Activated naive CD8-positive, alpha-beta T cell treated with anti-CD3 and anti-CD28 coated beads for 36 hours (primary cell): ENCODE measurements at regions not wholly inside any gene's neighbourhood (a gene's known extent, or its start where the extent isn't known, plus 50 kb on each side); places are given as distances from the start of the nearest gene placed in this dataset.
A peak's percentile ranks its signal among the peaks of the same experiment; 100 is the strongest.

Experiments
- DNase-seq: peaks from one replicate; pipeline ENCODE4 v3.0.0; 2021
- H3K27ac Mint-ChIP-seq: one replicate; pipeline ENCODE4 v1.8.0; 2022; ENCODE audit warnings: mild to moderate bottlenecking, moderate library complexity, mixed read lengths
- H3K27me3 Mint-ChIP-seq: one replicate; pipeline ENCODE4 v1.8.0; 2022; ENCODE audit warnings: mild to moderate bottlenecking, mixed read lengths
- H3K36me3 Mint-ChIP-seq: one replicate; pipeline ENCODE4 v1.8.0; 2021; ENCODE audit warnings: mild to moderate bottlenecking, mixed read lengths
- H3K4me1 Mint-ChIP-seq: one replicate; pipeline ENCODE4 v1.8.0; 2021; ENCODE audit warnings: mixed read lengths
- H3K4me3 Mint-ChIP-seq: one replicate; pipeline ENCODE4 v1.8.0; 2022; ENCODE audit warnings: mild to moderate bottlenecking, moderate library complexity, mixed read lengths
- H3K9me3 Mint-ChIP-seq: one replicate; pipeline ENCODE4 v1.8.0; 2022; ENCODE audit warnings: mixed read lengths

GRCh38 chr10:110368002-110368401 lies 63.3 kb upstream of the SMNDC1 start:
- H3K27ac Mint-ChIP-seq = peak overlapping the region; percentile 21
- H3K4me1 Mint-ChIP-seq = peaks cover 52% of the 10 kb centered on the region
- no peak overlapping the region for H3K4me3 Mint-ChIP-seq
- no peaks in the 10 kb centered on the region for H3K9me3 Mint-ChIP-seq
- H3K36me3 Mint-ChIP-seq = no peaks in the 10 kb centered on the region
- DNase-seq = no peak
- H3K27me3 Mint-ChIP-seq = no peaks in the 10 kb centered on the region

DNA sequence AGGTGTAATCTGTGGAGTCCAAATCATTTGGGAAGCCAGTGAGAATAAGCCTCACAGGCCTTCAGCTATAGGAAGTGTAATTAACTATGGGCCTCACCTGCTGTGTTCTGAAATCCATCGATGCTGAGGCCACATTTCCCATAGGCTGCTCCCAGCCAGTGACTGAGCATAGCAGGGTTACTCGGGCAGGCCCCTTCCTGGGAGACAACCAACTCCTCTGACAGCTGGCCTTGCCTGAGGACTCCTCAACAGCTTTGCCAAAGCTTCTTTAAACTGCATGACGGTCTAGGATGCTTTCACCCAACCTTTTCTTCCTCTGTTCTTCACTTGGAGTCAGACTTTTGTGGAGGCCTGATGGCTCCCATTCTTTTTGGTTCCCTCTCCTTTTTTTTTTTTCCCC lies 63.8 kb upstream of the SMNDC1 start:
- no peaks in the 10 kb centered on the region for H3K27me3 Mint-ChIP-seq
- H3K9me3 Mint-ChIP-seq = no peaks in the 10 kb centered on the region
- peaks cover 53% of the 10 kb centered on the region for H3K4me1 Mint-ChIP-seq
- H3K36me3 Mint-ChIP-seq = no peaks in the 10 kb centered on the region
- no peak overlapping the region for H3K4me3 Mint-ChIP-seq
- no peak for DNase-seq
- no peak overlapping the region for H3K27ac Mint-ChIP-seq

DNA sequence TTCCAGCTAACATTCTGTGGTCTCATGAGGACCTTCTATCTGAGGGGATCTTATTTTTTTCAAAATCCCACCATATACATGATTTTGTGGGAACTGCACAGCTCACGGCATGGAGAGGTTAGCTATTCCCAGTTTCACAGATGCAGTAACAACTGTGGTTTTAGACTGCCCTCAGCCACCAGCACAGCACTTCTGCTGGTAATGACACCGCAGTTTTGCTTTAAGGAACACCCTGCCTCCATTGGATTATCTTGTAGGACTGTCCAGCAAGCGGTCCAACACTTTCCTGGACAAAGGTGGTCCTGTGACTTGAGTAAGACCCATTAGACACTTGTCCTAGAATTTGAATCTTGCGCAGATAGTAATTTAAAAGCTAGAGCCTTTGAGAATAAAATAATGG lies 65.3 kb upstream of the SMNDC1 start:
- Mint-ChIP-seq H3K4me3 (no peak overlapping the region), H3K36me3 (no peaks in the 10 kb centered on the region), H3K27me3 (no peaks in the 10 kb centered on the region), H3K9me3 (no peaks in the 10 kb centered on the region), H3K4me1 (peaks cover 44% of the 10 kb centered on the region), H3K27ac (no peak overlapping the region)
- no peak for DNase-seq

DNA sequence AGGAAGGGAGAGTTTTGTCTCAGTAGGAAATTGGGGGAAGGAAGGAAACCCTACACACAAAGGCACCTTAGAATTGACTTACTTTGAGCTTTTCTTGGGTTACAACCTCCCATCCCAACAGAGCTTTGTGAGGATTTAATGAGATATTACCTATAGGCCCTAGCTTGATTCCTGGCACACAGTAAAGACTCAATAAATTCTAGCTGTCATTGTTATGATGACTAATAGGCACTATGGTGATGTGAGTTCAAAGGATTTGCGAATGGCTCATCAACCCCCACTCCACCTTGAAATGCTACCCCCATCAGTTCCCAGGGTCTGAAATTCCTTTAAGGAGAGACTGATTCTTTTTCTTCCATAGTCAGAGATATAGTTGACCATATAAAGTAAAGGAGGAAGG lies 67.9 kb upstream of the SMNDC1 start:
- DNase-seq = no peak
- Mint-ChIP-seq H3K4me3 (no peak overlapping the region), H3K9me3 (no peaks in the 10 kb centered on the region), H3K27ac (no peak overlapping the region), H3K4me1 (peaks cover 25% of the 10 kb centered on the region), H3K27me3 (no peaks in the 10 kb centered on the region), H3K36me3 (no peaks in the 10 kb centered on the region)

- Mint-ChIP-seq H3K27ac (no peak overlapping the region), H3K36me3 (no peaks in the 10 kb centered on the region), H3K9me3 (no peaks in the 10 kb centered on the region), H3K4me1 (peaks cover 21% of the 10 kb centered on the region), H3K4me3 (no peak overlapping the region), H3K27me3 (no peaks in the 10 kb centered on the region)
- DNase-seq = no peak
Observed at GRCh38 chr10:110373059-110373458, 68.3 kb upstream of the SMNDC1 start.

GRCh38 chr10:110373857-110374654 lies 69.3 kb upstream of the SMNDC1 start:
- Mint-ChIP-seq H3K4me1 (peaks cover 14% of the 10 kb centered on the region), H3K27ac (no peak overlapping the region), H3K9me3 (no peaks in the 10 kb centered on the region), H3K4me3 (no peak overlapping the region), H3K27me3 (no peaks in the 10 kb centered on the region), H3K36me3 (no peaks in the 10 kb centered on the region)
- DNase-seq = no peak

DNA sequence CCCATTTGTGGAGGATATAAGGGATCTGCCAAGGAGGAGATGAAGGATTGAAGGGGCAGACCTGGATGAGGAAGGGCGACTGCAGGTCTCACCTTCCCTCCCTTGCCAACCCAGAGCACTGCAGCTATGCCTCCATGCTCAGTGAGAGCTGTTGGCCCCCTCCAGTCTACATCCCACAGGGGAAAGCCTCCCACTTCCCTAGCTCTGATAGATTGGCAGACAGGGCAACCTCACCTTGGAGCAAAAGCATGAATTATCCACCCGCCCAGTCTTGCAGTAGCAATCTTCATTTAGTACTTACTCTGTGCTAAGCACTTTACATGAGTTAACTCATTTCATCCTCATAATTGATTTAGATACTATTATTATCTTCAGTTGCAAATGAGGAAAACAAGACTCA lies 70.4 kb upstream of the SMNDC1 start:
- H3K27me3 Mint-ChIP-seq = no peaks in the 10 kb centered on the region
- no peak overlapping the region for H3K4me3 Mint-ChIP-seq
- H3K36me3 Mint-ChIP-seq = no peaks in the 10 kb centered on the region
- H3K27ac Mint-ChIP-seq = peak overlapping the region; percentile 61
- H3K9me3 Mint-ChIP-seq = no peaks in the 10 kb centered on the region
- no peak for DNase-seq
- H3K4me1 Mint-ChIP-seq = peaks cover 20% of the 10 kb centered on the region

DNA sequence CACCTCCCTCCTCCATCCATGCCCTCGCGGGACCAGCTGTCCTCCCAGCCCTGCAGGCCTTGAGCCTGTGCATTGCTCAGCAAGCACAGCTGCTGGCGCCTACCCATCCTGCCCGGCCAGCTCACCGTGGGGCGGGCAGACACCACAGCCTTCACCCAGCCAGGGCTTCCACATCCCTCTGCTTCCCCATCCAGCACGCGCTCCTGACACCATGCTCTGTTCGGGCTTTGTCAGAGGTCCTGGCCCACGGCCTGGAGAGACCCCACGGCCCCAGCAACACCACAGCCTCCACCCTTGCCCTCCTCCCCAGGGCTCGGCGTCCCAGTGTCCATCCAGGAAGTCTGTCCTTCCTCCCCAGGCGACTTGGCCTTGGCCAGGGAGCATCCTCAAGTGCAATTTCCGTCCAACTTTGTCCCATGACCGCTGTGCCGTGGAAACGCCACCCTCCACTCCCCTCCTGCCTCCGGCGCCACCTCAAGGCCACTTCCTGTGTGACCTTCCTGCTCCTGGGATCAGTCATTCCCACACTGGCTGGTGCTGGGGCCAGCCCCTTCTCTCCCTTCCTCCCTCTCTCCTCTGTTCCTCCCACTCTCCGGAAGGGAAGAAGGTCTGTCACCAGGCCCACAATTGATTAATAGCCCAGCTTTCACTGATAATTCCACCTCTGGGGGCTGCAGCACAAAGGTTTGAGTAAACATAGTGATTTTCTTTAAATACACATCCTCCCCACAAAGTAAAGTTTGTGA lies 71.5 kb upstream of the SMNDC1 start:
- Mint-ChIP-seq H3K36me3 (no peaks in the 10 kb centered on the region), H3K27me3 (no peaks in the 10 kb centered on the region), H3K4me3 (no peak overlapping the region), H3K27ac (no peak overlapping the region), H3K9me3 (no peaks in the 10 kb centered on the region), H3K4me1 (peaks cover 26% of the 10 kb centered on the region)
- no peak for DNase-seq

DNA sequence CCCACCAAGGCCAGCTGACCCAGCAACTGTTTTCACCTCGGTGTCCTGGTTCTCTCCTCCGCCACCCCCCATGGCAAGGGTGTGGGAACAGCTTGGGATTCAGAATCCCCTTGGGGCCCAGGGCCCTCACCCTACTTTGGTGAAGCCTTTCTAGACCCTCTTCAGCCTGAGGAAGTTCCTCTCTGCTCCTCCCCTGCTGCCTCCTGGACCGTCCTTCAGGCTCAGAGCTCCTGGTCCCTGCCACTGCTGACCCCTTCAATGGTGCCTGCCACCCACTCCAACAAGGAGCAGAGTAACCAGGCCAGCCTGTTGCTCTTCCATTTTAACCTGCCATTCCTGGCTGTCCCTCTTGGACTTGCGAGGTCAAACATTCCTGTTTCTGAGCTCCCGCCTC lies 72.0 kb upstream of the SMNDC1 start:
- no peaks in the 10 kb centered on the region for H3K36me3 Mint-ChIP-seq

DNA sequence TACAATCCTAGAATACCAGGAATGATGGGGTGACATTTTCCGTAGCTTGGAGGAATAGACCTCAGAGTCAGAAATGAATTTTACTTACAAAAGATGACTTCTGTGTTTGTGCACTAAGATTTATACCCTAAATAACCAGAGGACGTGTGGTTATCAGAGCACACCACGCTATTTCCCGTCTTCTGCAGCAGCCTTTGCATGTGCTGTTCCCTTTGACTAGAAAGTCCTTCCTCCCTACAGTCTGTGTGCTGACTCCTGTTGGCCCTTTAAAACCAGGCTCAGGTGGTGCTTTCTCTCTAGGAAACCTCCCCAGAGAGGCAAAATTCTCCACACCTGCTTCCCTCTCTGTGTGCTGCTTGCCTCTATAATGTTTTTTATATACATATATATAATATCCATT lies 73.3 kb upstream of the SMNDC1 start:
- H3K4me1 Mint-ChIP-seq = peaks cover 24% of the 10 kb centered on the region
- H3K36me3 Mint-ChIP-seq = no peaks in the 10 kb centered on the region
- no peaks in the 10 kb centered on the region for H3K27me3 Mint-ChIP-seq
- no peak overlapping the region for H3K4me3 Mint-ChIP-seq
- no peak for DNase-seq
- no peak overlapping the region for H3K27ac Mint-ChIP-seq
- H3K9me3 Mint-ChIP-seq = no peaks in the 10 kb centered on the region

More for the DNA sequence above, 72.0 kb upstream of the SMNDC1 start:
- Mint-ChIP-seq H3K27ac (no peak overlapping the region), H3K27me3 (no peaks in the 10 kb centered on the region), H3K4me1 (peaks cover 31% of the 10 kb centered on the region), H3K9me3 (no peaks in the 10 kb centered on the region), H3K4me3 (no peak overlapping the region)
- no peak for DNase-seq

DNA sequence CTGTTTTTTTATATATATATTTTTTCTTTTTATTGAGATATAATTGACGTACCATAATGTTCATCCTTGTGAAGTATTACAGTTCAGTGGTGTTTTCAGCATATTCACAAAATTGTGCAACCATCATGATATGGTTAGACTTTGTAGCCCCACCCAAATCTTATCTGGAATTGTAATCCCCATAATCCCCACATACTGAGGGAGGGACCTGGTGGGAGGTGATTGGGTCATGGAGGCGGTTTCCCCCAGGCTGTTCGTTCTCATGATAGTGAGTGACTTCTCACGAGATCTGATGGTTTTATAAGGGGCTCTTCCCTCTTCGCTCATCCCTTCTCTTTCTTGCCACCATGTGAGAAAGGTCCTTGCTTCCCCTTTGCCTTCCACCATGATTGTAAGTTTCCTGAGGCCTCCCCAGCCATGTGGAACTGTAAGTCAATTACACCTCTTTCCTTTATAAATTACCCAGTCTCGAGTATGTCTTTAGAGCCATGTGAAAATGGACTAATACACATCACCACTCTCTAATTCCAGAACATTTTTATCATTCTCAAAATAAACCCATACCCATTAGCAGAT lies 73.9 kb upstream of the SMNDC1 start:
- no peak overlapping the region for H3K4me3 Mint-ChIP-seq
- no peaks in the 10 kb centered on the region for H3K36me3 Mint-ChIP-seq
- no peaks in the 10 kb centered on the region for H3K27me3 Mint-ChIP-seq
- no peaks in the 10 kb centered on the region for H3K9me3 Mint-ChIP-seq
- no peak for DNase-seq
- H3K4me1 Mint-ChIP-seq = peaks cover 20% of the 10 kb centered on the region
- H3K27ac Mint-ChIP-seq = no peak overlapping the region

DNA sequence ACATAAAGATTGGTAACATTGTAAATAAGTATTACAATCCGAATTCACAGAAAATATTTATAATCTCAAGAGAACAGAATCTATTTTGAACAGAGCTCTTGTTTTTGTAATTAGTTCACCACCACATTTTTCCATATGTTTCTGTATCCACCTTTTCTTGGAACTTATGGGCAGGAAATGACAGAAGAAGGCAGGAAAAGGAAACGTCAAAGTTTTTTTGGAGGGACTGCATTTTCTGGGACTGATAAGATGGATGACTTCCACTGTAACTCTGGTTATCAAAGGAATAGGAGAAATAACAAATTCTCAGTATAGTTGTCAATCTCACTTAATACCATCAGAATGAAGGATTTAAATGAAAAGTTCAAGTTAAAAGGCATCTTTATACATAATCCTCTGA lies 75.1 kb upstream of the SMNDC1 start:
- Mint-ChIP-seq H3K36me3 (no peaks in the 10 kb centered on the region), H3K27ac (no peak overlapping the region), H3K27me3 (no peaks in the 10 kb centered on the region), H3K9me3 (no peaks in the 10 kb centered on the region), H3K4me3 (no peak overlapping the region), H3K4me1 (peaks cover 17% of the 10 kb centered on the region)
- DNase-seq = no peak

DNA sequence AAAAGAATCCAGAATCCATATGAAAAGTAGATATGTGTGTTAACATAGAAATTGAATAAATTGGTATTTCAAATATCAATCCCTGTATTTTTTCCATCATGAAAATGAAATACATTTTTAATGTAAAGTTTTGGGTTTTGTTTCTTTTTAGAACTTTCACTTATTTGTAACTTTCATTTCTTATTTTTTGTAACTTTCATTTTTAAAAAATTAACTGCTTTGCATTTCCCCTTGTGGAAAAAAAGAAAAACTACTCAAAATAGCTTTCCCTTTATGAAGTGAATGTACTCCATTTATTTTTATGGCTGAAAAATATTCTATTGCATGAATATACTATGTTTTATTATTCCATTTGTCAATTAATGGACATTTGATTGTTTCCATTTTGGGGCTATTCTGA lies 75.6 kb upstream of the SMNDC1 start:
- no peaks in the 10 kb centered on the region for H3K27me3 Mint-ChIP-seq
- no peaks in the 10 kb centered on the region for H3K36me3 Mint-ChIP-seq
- H3K27ac Mint-ChIP-seq = peak overlapping the region; percentile 25
- DNase-seq = no peak
- no peak overlapping the region for H3K4me3 Mint-ChIP-seq
- H3K4me1 Mint-ChIP-seq = peaks cover 17% of the 10 kb centered on the region
- no peaks in the 10 kb centered on the region for H3K9me3 Mint-ChIP-seq

DNA sequence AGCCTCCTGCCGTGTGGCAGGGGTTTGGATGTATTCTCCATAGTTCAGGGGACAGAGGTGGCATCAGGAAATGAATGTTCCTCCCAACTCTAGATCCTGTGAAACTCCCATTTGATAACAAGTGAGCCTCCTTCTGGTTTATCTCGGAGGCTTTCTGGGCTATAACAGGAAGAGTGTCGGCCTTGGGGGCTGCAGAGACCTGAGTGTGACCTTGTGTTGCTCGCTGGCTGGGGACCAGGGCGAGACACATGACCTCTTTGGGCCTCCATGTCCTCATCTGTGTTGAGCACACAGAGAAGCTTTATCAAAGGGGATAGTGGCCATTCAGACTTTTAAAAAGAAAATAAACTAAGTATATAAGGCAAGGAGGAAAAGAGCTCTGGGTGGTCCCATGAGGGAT lies 78.0 kb upstream of the SMNDC1 start:
- Mint-ChIP-seq H3K4me1 (peaks cover 21% of the 10 kb centered on the region), H3K36me3 (no peaks in the 10 kb centered on the region), H3K27ac (no peak overlapping the region), H3K4me3 (no peak overlapping the region), H3K27me3 (no peaks in the 10 kb centered on the region), H3K9me3 (no peaks in the 10 kb centered on the region)
- no peak for DNase-seq

- Mint-ChIP-seq H3K27ac (peak overlapping the region; percentile 82), H3K4me3 (peak overlapping the region; percentile 13), H3K4me1 (peaks cover 22% of the 10 kb centered on the region), H3K9me3 (no peaks in the 10 kb centered on the region), H3K27me3 (no peaks in the 10 kb centered on the region), H3K36me3 (no peaks in the 10 kb centered on the region)
- no peak for DNase-seq
Observed at GRCh38 chr10:110387617-110387982, 82.9 kb upstream of the SMNDC1 start.
